Trophoblast cell (in vitro differentiated cells and primary cell): ENCODE measurements at regions not wholly inside any gene's neighbourhood (a gene's known extent, or its start where the extent isn't known, plus 50 kb on each side); places are given as distances from the start of the nearest gene placed in this dataset.

Experiments
- DNase-seq, 2 donors: peaks; one replicate each; pipeline ENCODE4 v3.0.0-alpha.2; 2016
- H2AFZ ChIP-seq: 2 replicates; pipeline ENCODE4 v1.6.1; 2013; ENCODE audit warnings: low read length, moderate library complexity, mild to moderate bottlenecking; ENCODE audit not compliant: insufficient read depth, poor library complexity
- H2AK5ac ChIP-seq: 2 replicates; pipeline ENCODE4 v1.6.1; 2013; ENCODE audit warnings: mild to moderate bottlenecking, low read length
- H2BK120ac ChIP-seq: 2 replicates; pipeline ENCODE4 v1.6.1; 2013; ENCODE audit warnings: low read length, mild to moderate bottlenecking, moderate library complexity; ENCODE audit not compliant: insufficient read depth, poor library complexity
- H2BK12ac ChIP-seq: 2 replicates; pipeline ENCODE4 v1.6.1; 2013; ENCODE audit warnings: mild to moderate bottlenecking, low read length, moderate library complexity
- H2BK5ac ChIP-seq: 2 replicates; pipeline ENCODE4 v1.6.1; 2013; ENCODE audit warnings: low read length, low read depth, moderate library complexity, mild to moderate bottlenecking; ENCODE audit not compliant: poor library complexity
- H3K14ac ChIP-seq: 2 replicates; pipeline ENCODE4 v1.6.1; 2013; ENCODE audit warnings: mild to moderate bottlenecking, low read length
- H3K18ac ChIP-seq: 2 replicates; pipeline ENCODE4 v1.6.1; 2013; ENCODE audit warnings: mild to moderate bottlenecking, low read length
- H3K23ac ChIP-seq: 2 replicates; pipeline ENCODE4 v1.6.1; 2013; ENCODE audit warnings: low read length
- H3K27ac ChIP-seq: 2 replicates; pipeline ENCODE4 v1.5.1; 2013; ENCODE audit warnings: low read depth, mild to moderate bottlenecking, inconsistent platforms, low read length, moderate library complexity
- H3K27me3 ChIP-seq: 2 replicates; pipeline ENCODE4 v1.6.1; 2013; ENCODE audit warnings: inconsistent platforms, mild to moderate bottlenecking, low read length, moderate library complexity; ENCODE audit not compliant: insufficient read depth
- H3K36me3 ChIP-seq, 2 experiments: 1 replicate in 1 of 2; 2 replicates in 1 of 2; pipeline ENCODE4 v1.6.1; 2013; ENCODE audit warnings: low read length in 2 of 2, mild to moderate bottlenecking in 2 of 2, moderate library complexity in 1 of 2; ENCODE audit not compliant: insufficient read depth in 2 of 2, control insufficient read depth in 1 of 2
- H3K4ac ChIP-seq: 2 replicates; pipeline ENCODE4 v1.6.1; 2013; ENCODE audit warnings: low read depth, mild to moderate bottlenecking, low read length, moderate library complexity
- H3K4me1 ChIP-seq, 2 experiments: 1 replicate in 1 of 2; 2 replicates in 1 of 2; pipeline ENCODE4 v1.6.1; 2013; ENCODE audit warnings: low read length in 2 of 2, mild to moderate bottlenecking in 2 of 2, moderate library complexity in 1 of 2; ENCODE audit not compliant: insufficient read depth in 2 of 2, control insufficient read depth in 1 of 2
- H3K4me2 ChIP-seq: 2 replicates; pipeline ENCODE4 v1.6.1; 2013; ENCODE audit warnings: inconsistent platforms, mild to moderate bottlenecking, low read length, moderate library complexity
- H3K4me3 ChIP-seq: 2 replicates; pipeline ENCODE4 v1.5.1; 2013; ENCODE audit warnings: mild to moderate bottlenecking, low read depth, low read length, inconsistent platforms
- H3K79me1 ChIP-seq: one replicate; pipeline ENCODE4 v1.6.1; 2013; ENCODE audit warnings: low read length
- H3K79me2 ChIP-seq: 2 replicates; pipeline ENCODE4 v1.6.1; 2013; ENCODE audit warnings: low read length, mild to moderate bottlenecking; ENCODE audit not compliant: control insufficient read depth, insufficient read depth, poor library complexity
- H3K9ac ChIP-seq: 2 replicates; pipeline ENCODE4 v1.6.1; 2013; ENCODE audit warnings: mild to moderate bottlenecking, low read length
- H3K9me3 ChIP-seq: 2 replicates; pipeline ENCODE4 v1.6.1; 2013; ENCODE audit warnings: low read depth, mild to moderate bottlenecking, control low read depth, inconsistent platforms, low read length; ENCODE audit not compliant: insufficient read depth
- H4K12ac ChIP-seq: 2 replicates; pipeline ENCODE4 v1.6.1; 2013; ENCODE audit warnings: low read depth, mild to moderate bottlenecking, low read length, moderate library complexity
- H4K8ac ChIP-seq: 2 replicates; pipeline ENCODE4 v1.6.1; 2013; ENCODE audit warnings: low read depth, mild to moderate bottlenecking, low read length, moderate library complexity
- H4K91ac ChIP-seq: one replicate; pipeline ENCODE4 v1.6.1; 2013; ENCODE audit warnings: low read depth, mild to moderate bottlenecking, low read length, moderate library complexity
- WGBS: extraction: QIAGEN DNeasy Blood & Tissue Kit; methylation state at CpG from one replicate; pipeline ENCODE4 v1.1.7; 2013; ENCODE audit warnings: missing lambda C conversion rate; ENCODE audit not compliant: insufficient read length, insufficient coverage; ENCODE audit errors: extremely low coverage; 5-methylcytosine and 5-hydroxymethylcytosine counted together

DNA sequence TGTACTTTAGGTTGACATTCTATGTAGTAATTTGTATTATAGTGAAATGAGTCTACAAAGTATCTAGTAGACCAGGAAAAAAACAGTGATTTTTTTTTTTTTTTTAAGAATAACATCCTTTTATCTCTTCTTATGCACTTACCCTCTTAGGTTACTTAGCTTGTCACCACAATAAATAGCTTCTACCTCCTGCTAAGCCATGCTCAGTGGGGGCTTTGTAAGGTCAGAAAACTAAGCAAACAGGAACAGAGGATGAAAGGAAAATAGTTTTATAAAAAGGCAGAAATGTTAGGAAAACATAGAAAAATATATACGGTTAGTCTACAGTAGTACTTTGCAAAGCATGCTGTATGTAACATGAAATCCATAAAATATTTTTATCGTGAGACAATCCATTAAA, 385.3 kb upstream of the ATXN7L3B start:
- Histone ChIP-seq H3K4me2 (no peak overlapping the region), H4K91ac (no peak overlapping the region), H3K36me3 (no peaks in the 10 kb centered on the region), H2BK12ac (no peak overlapping the region), H3K27me3 (no peaks in the 10 kb centered on the region), H3K4me3 (no peak overlapping the region), H3K4me1 (no peaks in the 10 kb centered on the region), H3K4ac (no peak overlapping the region), H3K27ac (no peak overlapping the region), H2BK120ac (no peak overlapping the region), H3K79me2 (no peaks in the 10 kb centered on the region), H4K12ac (no peak overlapping the region), H3K9me3 (no peaks in the 10 kb centered on the region), H3K9ac (no peak overlapping the region), H2BK5ac (no peak overlapping the region), H4K8ac (no peak overlapping the region), H3K18ac (no peak overlapping the region), H2AK5ac (no peak overlapping the region), H3K79me1 (no peaks in the 10 kb centered on the region), H3K14ac (no peak overlapping the region), H2AFZ (no peak overlapping the region), H3K23ac (no peak overlapping the region)
- DNase-seq = no peak
- WGBS = no CpG with 5 or more reads among the region's 2 CpGs

DNA sequence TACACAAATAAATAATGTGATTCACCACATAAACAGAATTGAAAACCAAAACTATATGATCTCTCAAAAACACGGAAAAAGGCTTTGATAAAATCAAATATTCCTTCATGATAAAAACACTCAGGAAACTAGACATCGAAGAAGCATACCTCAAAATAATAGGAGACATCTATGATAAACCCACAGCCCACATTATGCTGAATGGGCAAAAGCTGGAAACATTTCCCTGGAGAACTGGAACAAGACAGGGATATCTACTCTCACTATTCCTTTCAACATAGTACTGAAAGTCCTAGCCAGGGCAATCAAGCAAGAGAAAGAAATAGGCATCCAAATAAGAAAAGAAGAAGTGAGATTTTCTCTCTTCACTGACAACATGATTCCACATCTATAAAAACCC, 371.5 kb upstream of the ATXN7L3B start:
- peaks cover under 1% of the 10 kb centered on the region for H3K9me3 ChIP-seq
- no peak overlapping the region for H3K14ac ChIP-seq
- H3K79me2 ChIP-seq = no peaks in the 10 kb centered on the region
- H3K9ac ChIP-seq = no peak overlapping the region
- no peak overlapping the region for H3K18ac ChIP-seq
- H3K36me3 ChIP-seq = no peaks in the 10 kb centered on the region
- no peak overlapping the region for H3K4ac ChIP-seq
- no peak overlapping the region for H3K4me2 ChIP-seq
- no peak overlapping the region for H2AK5ac ChIP-seq
- H2BK12ac ChIP-seq = no peak overlapping the region
- H2BK5ac ChIP-seq = no peak overlapping the region
- H4K8ac ChIP-seq = no peak overlapping the region
- no peak for DNase-seq
- no peak overlapping the region for H3K4me3 ChIP-seq
- no peaks in the 10 kb centered on the region for H3K79me1 ChIP-seq
- H2AFZ ChIP-seq = no peak overlapping the region
- no peaks in the 10 kb centered on the region for H3K4me1 ChIP-seq
- no peak overlapping the region for H3K23ac ChIP-seq
- H4K12ac ChIP-seq = no peak overlapping the region
- no peak overlapping the region for H2BK120ac ChIP-seq
- H3K27me3 ChIP-seq = no peaks in the 10 kb centered on the region
- WGBS = no CpG with 5 or more reads among the region's 2 CpGs
- no peak overlapping the region for H3K27ac ChIP-seq
- H4K91ac ChIP-seq = no peak overlapping the region

DNA sequence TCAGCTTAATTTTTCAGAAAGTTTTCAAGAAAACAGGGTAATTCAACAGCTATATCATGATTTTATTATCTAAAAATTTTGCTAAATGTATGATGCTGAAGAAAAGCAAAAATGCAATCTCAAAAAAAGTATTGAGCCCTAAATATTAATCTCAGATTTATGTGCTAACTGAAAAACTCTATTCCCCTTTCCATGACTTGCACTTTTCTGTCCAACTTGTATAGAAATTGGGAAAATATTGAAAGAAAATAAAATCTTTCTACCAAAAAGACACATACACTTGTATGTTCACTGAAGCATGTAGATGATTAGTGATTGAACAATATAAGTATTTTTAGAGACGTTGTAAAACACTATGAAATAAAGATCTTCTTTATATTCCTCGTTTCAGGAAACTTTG, 368.0 kb upstream of the ATXN7L3B start:
- Histone ChIP-seq H2BK12ac (no peak overlapping the region), H3K4ac (no peak overlapping the region), H2AFZ (no peak overlapping the region), H4K91ac (no peak overlapping the region), H3K4me2 (no peak overlapping the region), H4K8ac (no peak overlapping the region), H3K9ac (no peak overlapping the region), H3K14ac (no peak overlapping the region), H3K4me1 (no peaks in the 10 kb centered on the region), H3K36me3 (no peaks in the 10 kb centered on the region), H3K4me3 (no peak overlapping the region), H3K9me3 (peaks cover 5% of the 10 kb centered on the region), H4K12ac (no peak overlapping the region), H3K27me3 (no peaks in the 10 kb centered on the region), H2BK5ac (no peak overlapping the region), H3K79me1 (no peaks in the 10 kb centered on the region), H3K79me2 (no peaks in the 10 kb centered on the region), H3K27ac (no peak overlapping the region), H3K18ac (no peak overlapping the region), H2AK5ac (no peak overlapping the region), H3K23ac (no peak overlapping the region), H2BK120ac (no peak overlapping the region)
- no CpG with 5 or more reads among the region's 2 CpGs for WGBS
- DNase-seq = no peak

DNA sequence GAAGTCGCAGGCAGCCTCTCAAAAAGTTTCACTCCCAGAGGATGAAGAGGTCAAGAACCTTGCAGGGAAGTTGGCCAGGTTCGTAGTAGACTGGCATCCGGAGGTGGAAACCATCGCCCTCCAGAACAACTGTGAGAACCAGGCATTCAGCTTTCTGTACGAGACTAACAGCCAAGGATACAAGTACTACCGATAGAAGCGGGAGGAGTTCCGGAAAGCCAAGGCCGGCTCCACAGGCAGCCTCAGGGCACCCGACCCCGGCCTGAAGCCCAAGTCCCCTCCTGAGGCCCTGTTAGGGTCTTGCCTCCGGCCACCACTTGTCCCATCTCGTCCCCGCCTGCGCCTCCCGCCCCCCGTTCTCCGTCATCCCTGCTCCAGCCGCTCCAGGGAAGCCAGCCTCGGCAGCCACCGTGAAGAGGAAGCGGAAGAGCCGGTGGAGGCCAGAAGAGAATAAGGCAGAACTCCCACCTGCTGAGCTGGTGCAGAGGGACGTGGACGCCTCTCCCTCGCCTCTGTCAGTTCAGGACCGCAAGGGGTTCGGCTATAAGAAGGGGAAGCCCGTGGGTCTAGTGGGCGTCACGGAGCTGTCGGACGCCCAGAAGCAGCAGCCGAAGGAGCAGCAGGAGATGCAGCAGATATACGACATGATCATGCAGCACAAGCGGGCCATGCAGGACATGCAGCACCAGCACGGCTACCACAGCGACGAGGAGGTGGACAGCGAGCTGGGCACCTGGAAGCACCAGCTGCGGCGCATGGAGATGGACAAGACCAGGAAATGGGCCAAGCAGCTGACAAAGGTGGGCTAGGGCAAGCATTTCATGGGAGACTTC, 366.8 kb upstream of the ATXN7L3B start:
- no peak overlapping the region for H2AK5ac ChIP-seq
- H3K9me3 ChIP-seq = peaks cover 5% of the 10 kb centered on the region
- DNase-seq = no peak
- H4K8ac ChIP-seq = no peak overlapping the region
- H3K27me3 ChIP-seq = no peaks in the 10 kb centered on the region
- H2BK12ac ChIP-seq = no peak overlapping the region
- no peaks in the 10 kb centered on the region for H3K4me1 ChIP-seq
- no peak overlapping the region for H3K14ac ChIP-seq
- H3K18ac ChIP-seq = no peak overlapping the region
- no peak overlapping the region for H4K12ac ChIP-seq
- no peaks in the 10 kb centered on the region for H3K36me3 ChIP-seq
- H2BK5ac ChIP-seq = no peak overlapping the region
- H2AFZ ChIP-seq = no peak overlapping the region
- no peak overlapping the region for H3K27ac ChIP-seq
- H4K91ac ChIP-seq = no peak overlapping the region
- WGBS = no CpG with 5 or more reads among the region's 42 CpGs
- no peak overlapping the region for H3K4me2 ChIP-seq
- H3K79me1 ChIP-seq = no peaks in the 10 kb centered on the region
- H3K9ac ChIP-seq = no peak overlapping the region
- H3K23ac ChIP-seq = no peak overlapping the region
- H3K79me2 ChIP-seq = no peaks in the 10 kb centered on the region
- H2BK120ac ChIP-seq = no peak overlapping the region
- H3K4me3 ChIP-seq = no peak overlapping the region
- H3K4ac ChIP-seq = no peak overlapping the region
